Gastrocnemius medialis (tissue), 4 donors: ENCODE measurements at regions not wholly inside any gene's neighbourhood (a gene's known extent, or its start where the extent isn't known, plus 50 kb on each side); places are given as distances from the start of the nearest gene placed in this dataset.

Experiments used
- POLR2A ChIP-seq, 2 donors: fragments of 450-650 bp; IDR thresholded peaks; one replicate each; pipeline ENCODE4 v1.6.1; 2017; ENCODE audit warnings: antibody characterized with exemption in 2 of 2, mild to moderate bottlenecking in 2 of 2, moderate library complexity in 2 of 2
- TF ChIP-seq, protein P1 (sequence below), 5 experiments: fragments of 450-650 bp in 3 of 5; fragments of 200-600 bp in 2 of 5; sonication (generic) in 2 of 5; IDR thresholded peaks in 4 of 5; conservative IDR thresholded peaks in 1 of 5; 1 replicate in 4 of 5; 2 replicates in 1 of 5; pipeline ENCODE4 v1.5.1; 2016 to 2019; ENCODE audit warnings: antibody characterized with exemption in 5 of 5, mild to moderate bottlenecking in 3 of 5, moderate library complexity in 3 of 5

DNA sequence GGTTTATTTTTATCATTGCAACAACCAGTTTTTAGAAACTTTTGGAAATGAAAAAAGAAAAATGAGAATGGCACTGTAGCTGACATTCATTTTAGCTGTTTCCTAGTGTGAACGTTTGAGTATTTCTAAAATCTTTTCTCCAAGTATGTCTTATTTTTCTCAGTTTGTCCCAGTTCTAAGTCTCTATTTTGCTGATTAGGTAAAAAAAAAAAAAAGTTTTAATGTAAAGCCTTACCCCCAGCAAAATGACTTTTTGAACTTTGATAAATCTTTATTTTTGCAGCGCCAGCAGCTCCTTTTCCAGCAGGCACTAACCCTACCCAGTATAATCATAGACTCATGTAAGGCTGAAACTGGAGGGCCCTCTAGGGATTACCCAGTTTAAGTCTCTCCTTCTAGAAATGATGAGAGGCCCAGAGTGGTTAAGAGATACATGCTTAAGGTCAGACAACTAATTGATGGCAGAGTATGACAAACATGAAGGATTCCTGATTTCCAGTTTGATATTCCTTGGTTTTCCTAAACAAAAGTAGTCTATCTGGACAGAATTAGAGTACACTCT lies 84.3 kb upstream of the SLC4A4 start:
- TF ChIP-seq, protein P1, sequence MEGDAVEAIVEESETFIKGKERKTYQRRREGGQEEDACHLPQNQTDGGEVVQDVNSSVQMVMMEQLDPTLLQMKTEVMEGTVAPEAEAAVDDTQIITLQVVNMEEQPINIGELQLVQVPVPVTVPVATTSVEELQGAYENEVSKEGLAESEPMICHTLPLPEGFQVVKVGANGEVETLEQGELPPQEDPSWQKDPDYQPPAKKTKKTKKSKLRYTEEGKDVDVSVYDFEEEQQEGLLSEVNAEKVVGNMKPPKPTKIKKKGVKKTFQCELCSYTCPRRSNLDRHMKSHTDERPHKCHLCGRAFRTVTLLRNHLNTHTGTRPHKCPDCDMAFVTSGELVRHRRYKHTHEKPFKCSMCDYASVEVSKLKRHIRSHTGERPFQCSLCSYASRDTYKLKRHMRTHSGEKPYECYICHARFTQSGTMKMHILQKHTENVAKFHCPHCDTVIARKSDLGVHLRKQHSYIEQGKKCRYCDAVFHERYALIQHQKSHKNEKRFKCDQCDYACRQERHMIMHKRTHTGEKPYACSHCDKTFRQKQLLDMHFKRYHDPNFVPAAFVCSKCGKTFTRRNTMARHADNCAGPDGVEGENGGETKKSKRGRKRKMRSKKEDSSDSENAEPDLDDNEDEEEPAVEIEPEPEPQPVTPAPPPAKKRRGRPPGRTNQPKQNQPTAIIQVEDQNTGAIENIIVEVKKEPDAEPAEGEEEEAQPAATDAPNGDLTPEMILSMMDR (IDR thresholded peaks at IDR 0.05 in 4 of 5, conservative IDR thresholded peaks at IDR 0.05 in 1 of 5), result no peak
- TF ChIP-seq POLR2A (IDR thresholded peaks at IDR 0.05), result no peak
